ENCODE measurements at regions not wholly inside any gene's neighbourhood (a gene's known extent, or its start where the extent isn't known, plus 50 kb on each side); places are given as distances from the start of the nearest gene placed in this dataset.
"Not testable (repeated sequence)": the region's sequence is repeated elsewhere in the genome, so short reads cannot be mapped to it uniquely, and the experiment has no call there.

DNA sequence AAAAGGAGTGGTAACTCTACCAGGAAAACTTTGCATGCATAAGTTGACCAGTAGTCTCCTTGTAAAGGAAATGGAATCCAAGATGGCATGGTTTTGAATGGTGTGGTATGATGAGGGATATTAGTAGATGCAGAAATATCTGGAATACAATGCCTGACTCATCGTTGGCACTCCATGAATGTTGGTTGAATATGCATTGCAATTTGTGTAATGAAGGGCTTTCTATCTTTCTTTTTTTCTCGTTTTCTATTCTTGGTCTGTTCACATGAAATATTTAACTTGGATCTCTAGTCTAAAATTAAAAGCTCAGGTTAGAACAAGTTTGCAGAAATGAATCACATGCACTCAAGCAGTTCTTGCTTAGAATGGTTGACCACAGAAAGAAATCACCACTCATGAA, 195.3 kb upstream of the ADRA1D start:
- in situ Hi-C loops (cut with MboI; ENCODE audit: low sequenced_read_pairs): no loop called here

DNA sequence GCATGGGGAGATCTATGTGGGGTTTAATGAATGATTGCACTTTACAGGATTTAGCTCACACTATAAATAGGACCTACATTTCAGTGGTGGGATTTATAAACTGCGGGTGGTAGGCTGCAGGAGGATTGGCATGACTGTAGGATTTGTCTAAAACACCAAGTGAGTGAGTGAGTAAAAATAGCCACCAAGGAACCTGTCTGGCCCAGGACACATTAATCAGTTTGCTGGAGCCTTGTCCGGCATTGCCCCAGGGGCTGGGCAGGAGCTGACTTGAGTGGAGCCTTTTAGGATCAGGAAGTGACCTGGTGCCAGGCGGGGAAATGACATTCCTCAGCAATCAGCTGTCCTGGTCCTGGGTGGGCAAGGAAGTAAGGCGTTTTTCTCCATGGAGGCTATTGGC, 193.9 kb upstream of the ADRA1D start:
- in situ Hi-C loops (cut with MboI; ENCODE audit: low sequenced_read_pairs): no loop called here

DNA sequence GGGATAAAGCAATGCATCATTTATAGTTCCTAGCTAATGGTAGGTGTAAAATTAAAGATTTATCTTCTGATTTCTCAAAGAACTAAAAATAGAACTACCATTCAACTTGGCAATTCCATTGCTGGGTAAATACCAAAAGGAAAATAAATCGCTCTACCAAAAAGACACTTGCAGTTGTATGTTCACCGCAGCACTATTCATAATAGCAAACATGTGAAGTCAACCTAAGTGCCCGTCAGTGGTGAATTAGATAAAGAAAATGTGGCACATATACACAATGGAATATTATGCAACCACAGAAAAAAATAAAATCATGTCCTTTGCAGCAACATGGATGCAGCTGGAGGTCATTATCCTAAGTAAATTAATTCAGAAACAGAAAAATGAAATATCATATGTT, 192.8 kb upstream of the ADRA1D start:
- in situ Hi-C loops (cut with MboI; ENCODE audit: low sequenced_read_pairs): no loop called here

DNA sequence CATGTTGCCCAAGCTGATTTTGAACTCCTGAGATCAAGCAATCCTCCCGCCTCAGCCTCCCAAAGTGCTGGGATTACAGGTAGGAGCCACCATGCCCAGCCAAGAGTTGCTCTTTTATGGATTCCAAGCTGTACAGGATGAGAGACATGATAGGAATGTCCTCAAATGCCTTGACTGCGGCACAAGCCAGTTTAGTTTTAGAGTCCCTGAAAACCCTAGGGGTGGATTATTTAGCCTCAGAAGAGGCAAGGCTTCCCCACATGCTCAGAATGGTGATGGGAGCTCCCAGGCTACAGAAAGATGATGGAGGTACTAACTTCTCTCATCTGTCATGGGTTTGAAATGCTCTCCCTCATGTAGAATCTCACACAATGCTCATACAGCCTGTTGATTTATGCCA, 192.1 kb upstream of the ADRA1D start:
- in situ Hi-C loops (cut with MboI; ENCODE audit: low sequenced_read_pairs): no loop called here

DNA sequence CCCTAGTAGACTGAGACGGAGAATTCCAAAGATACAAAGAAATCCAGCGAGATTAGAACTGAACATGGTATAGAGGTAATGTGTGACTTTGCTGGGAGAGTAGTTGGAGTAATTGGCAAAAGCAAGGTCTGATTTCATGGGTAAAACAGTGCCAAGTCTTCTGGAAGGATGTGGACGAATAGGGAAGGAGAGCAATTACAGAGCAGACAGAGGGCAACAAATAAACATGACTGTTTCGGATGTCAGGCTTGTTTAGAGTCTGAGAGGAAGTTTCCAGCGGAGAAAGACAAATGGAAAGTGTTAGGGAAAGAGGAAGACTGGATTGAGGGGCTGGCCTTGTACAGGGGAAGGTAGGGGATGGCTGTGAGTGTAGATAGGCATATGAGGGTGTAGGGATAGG, 190.4 kb upstream of the ADRA1D start:
- in situ Hi-C loops (cut with MboI; ENCODE audit: low sequenced_read_pairs): no loop called here

DNA sequence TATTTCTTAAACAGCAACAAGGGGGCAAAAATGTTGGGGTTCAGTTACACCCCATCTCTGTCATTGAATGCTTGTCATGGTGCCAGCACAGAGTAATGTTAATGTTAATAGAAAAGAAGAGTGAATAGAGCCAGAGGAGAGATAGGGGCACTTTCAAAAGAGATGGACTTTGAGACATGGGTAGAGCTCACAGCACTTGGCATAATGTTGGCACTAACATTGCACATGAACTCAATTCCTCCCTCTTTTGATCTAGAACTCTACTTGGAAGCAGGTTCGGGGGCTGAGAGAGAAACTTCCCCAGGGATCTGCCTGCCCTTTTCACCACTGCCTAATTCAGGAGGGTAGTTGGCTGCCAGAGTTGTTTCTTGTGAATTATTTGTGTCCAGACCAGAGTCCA, 188.0 kb upstream of the ADRA1D start:
- in situ Hi-C loops (cut with MboI; ENCODE audit: low sequenced_read_pairs): no loop called here

DNA sequence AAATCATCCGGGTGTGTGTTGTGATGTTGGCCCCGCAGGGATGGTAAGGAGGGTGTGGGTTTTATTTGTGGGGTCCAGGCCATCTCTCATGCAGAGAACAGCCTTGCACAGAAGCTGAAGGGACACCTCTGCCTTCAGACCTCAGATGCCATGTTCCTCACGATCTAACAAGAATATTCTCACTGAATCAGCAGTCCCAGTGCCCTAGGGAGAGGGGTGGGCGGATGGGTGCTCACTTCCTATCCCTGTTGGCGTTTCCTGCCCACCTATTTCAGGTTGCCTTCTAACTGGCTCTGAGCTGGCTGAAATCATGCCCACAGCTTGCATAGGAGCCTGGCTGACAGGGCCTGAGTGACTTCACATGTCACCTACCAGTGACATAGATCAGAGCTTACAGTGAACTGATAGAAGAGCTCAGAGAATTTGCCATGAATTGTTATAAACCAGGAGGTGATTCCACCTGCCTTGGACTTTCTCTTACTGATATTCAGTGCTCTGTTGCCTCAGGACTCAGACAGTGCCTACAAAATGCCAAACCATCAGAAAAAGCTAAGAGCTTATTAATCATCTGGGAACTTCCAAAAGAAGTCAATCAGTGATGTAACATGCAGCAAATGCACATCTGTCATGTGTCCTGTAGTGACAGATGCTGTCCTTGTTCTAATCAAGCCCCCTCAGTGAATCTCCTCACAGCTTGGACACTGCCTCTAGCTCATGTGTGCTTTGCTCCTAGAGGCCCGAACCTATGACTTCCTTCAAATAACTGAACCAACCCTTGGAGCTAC, 186.8 kb upstream of the ADRA1D start:
- in situ Hi-C loops (cut with MboI; ENCODE audit: low sequenced_read_pairs): no loop called here

DNA sequence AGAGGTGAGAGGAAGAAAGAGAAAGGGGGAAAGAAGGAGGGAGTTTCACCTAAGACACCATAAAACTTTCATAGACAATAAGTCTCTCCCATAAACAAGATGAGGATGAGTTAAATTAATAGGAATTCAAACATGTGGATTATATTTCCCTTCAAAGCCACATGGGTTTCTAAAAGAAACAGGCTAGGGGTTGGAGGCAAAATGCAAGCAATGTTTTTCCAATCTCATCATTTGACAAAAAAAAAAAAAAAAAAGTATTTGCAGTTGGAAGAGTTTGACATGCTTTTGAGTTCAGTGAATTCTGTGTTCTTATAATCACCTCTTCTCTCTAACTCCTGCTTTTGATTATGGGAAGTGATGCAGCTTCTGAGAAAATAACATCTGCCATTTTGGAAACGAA, 186.1 kb upstream of the ADRA1D start:
- in situ Hi-C loops (cut with MboI; ENCODE audit: low sequenced_read_pairs): no loop called here

DNA sequence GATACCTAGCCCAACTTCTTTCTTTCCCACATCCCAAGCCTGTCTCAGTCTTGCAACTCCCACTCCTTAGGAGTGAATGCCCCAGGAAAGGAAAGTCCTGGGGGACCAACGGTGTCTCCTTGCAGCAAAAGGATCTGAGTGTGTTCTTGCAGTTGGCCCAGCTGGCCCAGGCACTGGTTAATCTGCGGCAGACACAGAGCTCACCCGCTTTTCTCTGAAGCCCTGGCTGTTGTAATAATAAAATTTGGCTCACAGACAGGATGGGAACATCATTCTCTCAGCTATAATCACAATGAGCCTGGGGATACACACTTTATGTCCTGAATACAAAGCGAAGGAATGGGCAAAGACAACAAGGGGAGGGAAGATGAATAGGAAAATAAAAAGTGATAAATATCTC, 185.6 kb upstream of the ADRA1D start:
- in situ Hi-C loops (cut with MboI; ENCODE audit: low sequenced_read_pairs): no loop called here

DNA sequence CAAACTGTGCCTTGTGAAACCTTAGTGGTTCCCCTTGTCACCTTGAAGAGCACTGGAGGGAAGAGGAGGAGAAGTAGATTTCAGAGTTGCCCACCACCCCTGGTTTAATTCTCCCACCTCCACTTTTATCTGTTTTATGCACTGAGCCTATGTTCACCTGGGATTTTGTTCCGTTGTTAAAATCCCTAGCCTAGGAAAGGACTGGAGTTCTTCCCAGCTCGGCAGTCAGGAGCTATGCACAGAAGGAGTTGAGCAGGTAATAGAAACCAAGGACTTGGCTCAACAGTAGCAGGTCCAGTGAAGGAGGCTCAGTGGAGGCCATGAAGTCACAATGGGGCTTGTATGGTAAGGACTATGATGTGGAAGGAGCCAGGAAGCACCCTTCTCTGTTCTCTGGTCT, 182.4 kb upstream of the ADRA1D start:
- in situ Hi-C loops (cut with MboI; ENCODE audit: low sequenced_read_pairs): no loop called here

DNA sequence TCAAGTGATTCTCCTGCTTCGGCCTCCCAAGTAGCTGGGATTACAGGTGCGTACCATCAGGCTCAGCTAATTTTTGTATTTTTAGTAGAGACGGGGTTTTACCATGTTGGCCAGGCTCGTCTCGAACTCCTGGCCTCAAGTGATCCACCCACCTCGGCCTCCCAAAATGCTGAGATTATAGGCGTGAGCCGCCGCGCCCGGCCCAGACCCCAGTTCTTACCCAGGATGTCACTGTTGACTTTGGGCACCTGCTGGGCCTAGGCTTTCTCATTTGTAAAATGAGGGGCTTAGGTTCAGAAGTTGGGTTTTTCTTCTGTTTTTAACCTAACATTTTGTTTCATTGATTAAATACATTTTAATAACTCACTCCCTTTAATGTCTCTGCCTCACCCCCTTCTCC, 181.7 kb upstream of the ADRA1D start:
- in situ Hi-C loops (cut with MboI; ENCODE audit: low sequenced_read_pairs): not testable (repeated sequence)

DNA sequence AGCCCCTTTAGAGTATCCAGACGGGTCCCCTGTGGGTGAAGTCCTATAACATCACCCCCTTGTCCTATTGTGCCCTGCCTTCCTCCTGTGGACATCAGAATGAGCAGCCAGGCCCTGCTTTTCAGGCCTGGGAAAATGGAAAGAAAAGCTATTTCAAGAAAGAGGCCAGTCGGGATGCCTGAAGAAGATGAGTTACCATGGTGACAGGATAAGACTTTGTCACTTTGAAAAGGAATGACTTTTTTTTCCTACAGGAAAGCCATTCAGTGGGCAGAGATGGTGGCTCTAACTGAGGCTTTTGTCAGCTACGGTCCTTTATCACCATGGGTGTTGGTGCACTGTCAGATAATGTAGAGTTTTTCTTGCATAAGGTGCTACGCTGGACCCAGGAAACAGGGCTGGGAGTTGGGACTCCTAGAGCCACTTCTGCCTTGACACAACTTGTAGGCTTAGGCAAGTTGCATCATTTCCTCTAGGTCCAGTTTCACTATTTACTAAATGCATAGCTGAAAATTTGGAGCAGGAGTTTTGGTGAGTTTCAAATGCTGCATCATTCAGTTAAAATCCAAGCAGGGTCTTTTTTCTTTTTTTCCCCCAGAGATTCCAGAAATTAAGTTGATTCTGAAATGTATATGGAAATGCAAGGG, 179.0 kb upstream of the ADRA1D start:
- in situ Hi-C loops (cut with MboI; ENCODE audit: low sequenced_read_pairs): no loop called here

DNA sequence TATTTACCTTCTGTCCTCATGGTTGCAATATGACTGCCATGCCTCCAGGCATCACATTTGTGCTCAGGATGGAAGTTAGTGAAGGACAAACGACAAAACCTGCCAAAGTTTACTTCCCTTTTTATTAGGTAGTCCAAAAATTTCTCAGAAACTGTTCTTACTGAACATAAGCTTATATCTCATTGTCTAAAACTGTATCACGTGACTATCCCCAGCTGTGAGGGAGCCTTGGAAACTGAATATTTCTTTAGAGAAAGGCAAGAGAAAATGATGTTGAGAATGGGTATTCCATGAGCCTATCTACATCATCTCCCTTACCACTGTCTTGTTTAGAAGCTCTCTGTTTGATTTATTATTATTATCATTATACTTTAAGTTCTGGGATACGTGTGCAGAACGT, 169.1 kb upstream of the ADRA1D start:
- in situ Hi-C loops (cut with MboI; ENCODE audit: low sequenced_read_pairs): no loop called here

DNA sequence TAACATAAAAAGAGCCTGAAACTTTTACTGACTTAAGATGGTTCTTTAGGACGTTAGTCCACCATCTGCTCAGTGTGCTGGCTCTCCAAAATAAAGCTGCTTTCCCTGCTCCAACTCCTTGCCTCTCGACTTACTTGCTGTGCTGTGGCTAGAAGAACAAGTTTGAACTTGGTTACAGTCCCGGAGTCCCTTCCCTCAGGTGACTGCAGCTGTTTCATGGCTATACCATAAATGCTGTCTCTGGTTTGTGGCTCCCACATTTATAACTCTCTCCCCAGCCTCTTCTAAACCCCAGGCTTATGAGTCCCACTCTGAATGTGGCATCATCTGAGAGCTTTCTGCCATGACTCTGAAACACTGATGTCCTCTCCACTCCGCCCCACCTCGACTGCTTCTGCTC, 166.2 kb upstream of the ADRA1D start:
- in situ Hi-C loops (cut with MboI; ENCODE audit: low sequenced_read_pairs): no loop called here

DNA sequence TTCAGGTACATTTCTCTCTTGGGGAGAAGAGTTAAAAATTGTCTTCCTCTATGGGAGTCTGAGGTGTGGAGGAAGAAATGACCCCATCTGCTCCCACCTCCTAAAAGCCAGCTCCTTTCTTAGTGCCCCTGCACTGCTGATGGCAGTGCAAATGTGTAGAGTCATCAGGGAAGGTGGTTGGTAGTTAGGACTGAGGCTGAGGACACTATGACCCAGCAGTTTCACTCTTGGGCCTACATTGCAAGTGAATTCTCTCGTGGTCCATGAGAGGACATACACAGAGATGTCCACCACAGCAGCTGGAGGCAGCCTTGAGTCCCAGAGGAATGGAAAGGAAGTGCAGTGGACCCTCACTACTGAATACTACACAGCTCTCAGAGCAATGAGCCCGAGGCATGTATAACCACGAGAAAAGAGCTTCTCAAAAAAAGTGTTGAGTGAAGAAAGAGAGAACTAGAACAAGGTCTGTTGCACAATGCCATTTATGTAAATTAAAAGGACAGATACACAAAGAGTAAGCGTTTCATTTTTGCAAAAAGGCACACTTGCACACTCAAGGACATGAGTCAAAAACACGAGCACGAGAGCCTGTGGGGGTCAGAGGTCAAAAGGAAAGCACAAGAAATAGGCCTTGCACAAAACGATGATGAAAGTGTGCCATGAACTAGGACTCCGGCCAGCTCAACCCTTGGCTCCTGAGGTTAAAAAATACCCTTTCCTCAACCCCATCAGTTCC, 164.4 kb upstream of the ADRA1D start:
- in situ Hi-C loops (cut with MboI; ENCODE audit: low sequenced_read_pairs): no loop called here

DNA sequence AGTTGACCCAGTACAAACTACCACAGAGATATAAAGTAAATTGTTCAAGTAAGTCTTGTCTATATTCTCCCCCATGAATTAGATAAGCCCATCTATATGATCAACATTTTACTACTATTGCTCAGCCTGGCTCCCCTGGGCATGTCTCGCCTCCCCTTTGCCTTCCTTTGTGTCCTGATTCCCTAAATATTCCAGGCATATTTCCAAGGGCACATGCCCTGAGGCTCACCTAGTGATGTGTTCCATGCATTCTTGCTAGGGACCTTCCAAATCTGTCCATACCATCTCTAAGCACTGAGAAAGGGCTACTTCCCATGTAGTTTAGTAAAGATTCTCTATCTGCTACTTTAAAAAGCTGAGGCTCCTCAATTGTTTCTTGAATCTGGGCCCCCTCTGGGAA, 163.1 kb upstream of the ADRA1D start:
- in situ Hi-C loops (cut with MboI; ENCODE audit: low sequenced_read_pairs): no loop called here

DNA sequence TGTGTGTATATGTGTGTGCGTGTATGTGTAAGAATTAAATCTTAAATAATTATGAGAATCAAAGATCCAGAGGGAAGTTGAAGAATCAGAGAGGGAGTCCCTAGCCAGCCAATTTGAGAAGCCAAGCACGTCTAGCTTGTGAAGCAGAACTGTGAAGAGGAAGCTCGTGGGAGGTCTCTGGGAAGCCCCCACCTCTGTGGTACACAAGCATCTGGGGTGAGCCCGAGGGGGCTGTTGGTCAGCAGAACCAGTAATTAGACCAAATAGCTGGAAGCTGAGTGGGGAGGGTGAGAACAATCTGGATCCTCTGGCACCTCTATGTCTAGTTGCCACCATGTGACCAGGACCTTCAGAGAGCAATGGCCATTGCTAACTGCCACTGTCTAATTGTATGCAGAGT, 162.7 kb upstream of the ADRA1D start:
- in situ Hi-C loops (cut with MboI; ENCODE audit: low sequenced_read_pairs): no loop called here

DNA sequence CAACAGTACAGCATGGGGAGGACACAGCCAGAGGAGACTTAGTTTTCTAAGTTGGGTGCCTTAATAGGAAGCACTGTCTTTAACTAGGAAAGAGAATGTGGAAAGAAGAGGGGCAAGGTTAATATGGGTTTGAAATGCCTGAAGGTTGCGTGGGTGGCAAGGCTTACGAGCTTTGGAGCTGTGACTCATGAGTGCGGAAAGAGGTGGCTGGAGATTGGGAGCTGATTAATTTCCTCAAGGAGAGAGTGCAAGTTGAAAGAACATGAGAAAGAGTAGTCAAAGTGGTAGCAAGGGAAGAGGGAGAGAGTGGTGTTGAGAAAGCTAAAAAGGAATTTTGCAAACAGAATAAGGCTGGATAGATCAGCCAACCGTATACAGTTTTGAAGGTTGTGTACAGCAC, 157.5 kb upstream of the ADRA1D start:
- in situ Hi-C loops (cut with MboI; ENCODE audit: low sequenced_read_pairs): no loop called here

DNA sequence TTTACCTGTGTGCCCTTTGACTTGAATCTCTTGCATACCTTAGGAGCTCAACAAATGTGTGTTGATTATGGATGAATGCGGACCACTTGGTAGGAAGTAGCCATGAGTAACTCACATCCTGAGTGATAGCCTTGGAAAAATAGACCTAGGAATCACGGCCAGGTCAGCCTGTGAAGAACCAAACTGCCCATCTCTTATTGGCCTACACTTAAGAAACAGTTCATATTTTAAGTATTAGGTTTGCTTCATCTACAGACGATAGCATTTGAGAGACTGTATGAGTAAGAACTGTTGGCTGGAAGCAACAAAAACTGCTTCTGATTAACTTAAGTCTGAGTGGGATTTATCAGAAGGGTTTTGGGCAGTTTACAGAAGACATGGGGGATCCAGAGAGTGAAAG, 152.5 kb upstream of the ADRA1D start:
- in situ Hi-C loops (cut with MboI; ENCODE audit: low sequenced_read_pairs): no loop called here

DNA sequence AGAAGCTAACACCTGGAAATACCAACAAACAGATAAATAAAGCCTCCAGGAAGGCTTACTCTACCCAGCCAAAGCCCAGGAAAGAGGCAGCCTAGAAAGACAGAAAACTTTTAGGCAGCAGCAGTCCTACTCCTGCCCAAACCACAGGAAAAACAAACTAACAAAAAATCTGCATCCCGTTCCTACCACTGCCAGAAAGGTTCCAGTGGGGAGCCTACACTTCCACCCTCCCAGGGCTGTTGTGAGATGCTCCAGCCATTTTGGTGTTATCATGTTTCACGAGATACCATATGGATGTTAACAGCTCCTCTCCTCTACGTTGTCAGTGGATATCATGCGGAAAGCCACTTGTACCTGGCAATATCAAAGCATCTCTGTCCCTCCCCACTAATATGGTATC, 135.9 kb upstream of the ADRA1D start:
- in situ Hi-C loops (cut with MboI; ENCODE audit: low sequenced_read_pairs): no loop called here

DNA sequence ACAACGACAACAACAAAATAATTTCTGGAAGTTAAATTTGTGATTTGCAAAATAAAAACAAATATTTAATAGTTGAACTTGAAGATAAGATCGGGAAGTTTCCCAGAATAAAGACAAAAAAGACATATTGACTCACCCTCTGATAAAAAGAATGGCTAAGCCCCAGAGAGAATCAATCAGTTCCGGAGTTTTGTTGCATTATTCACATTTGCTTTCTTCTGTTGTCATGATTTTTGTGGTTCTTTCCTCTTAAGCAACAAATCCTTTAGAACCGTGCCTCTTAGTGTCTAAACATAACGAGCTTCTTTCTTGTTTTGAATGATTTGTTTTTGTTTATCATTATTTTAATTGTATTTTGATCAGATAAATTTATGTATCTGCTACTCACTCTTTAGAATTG, 134.9 kb upstream of the ADRA1D start:
- in situ Hi-C loops (cut with MboI; ENCODE audit: low sequenced_read_pairs): no loop called here

DNA sequence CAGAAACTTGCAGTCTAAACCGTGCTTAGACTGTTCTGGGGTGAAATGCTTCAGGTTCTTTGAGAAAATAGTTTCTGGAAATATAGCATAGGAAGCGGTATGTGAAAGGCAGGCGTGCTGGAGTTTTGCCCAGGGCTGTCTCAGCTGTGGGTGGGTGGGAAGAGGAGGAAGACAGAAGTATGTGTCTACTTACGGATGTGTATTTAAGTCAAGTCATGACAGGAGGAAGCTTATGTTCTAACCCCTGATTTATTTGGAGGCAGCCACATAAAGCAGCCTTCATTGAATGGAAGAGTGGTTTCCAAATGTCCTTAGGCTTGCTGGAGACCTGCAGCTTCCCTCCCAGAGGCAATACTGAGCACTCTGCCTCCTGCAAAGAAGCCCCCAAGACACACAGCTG, 126.8 kb upstream of the ADRA1D start:
- in situ Hi-C loops (cut with MboI; ENCODE audit: low sequenced_read_pairs): no loop called here
